Bronchial epithelial cell (primary cell): ENCODE measurements at regions not wholly inside any gene's neighbourhood (a gene's known extent, or its start where the extent isn't known, plus 50 kb on each side); places are given as distances from the start of the nearest gene placed in this dataset.

ENCODE experiments used
- DNase-seq: peaks from one replicate; pipeline ENCODE4 v3.0.0-alpha.2; 2010; ENCODE audit warnings: low read depth
- FAIRE-seq: peaks from 2 replicates; lab custom pipeline; 2011; peaks lifted over from hg19 to GRCh38; lab: Jason Lieb, UNC
- H3K27me3 ChIP-seq: 2 replicates; pipeline ENCODE4 v1.5.1; 2011; ENCODE audit warnings: low read length; ENCODE audit not compliant: control insufficient read depth, insufficient read depth
- H3K36me3 ChIP-seq: 2 replicates; pipeline ENCODE4 v1.5.1; 2011; ENCODE audit warnings: low read length; ENCODE audit not compliant: control insufficient read depth, insufficient read depth
- H3K4me3 ChIP-seq: 2 replicates; pipeline ENCODE4 v1.5.1; 2011; ENCODE audit warnings: mild to moderate bottlenecking, low read depth, low read length, control low read depth
- TF ChIP-seq, protein P1 (sequence below): IDR thresholded peaks from 2 replicates; pipeline ENCODE4 v1.5.1; 2011; ENCODE audit warnings: mild to moderate bottlenecking, moderate library complexity, low read length, control low read depth, inconsistent platforms; ENCODE audit not compliant: insufficient read depth, severe bottlenecking

DNA sequence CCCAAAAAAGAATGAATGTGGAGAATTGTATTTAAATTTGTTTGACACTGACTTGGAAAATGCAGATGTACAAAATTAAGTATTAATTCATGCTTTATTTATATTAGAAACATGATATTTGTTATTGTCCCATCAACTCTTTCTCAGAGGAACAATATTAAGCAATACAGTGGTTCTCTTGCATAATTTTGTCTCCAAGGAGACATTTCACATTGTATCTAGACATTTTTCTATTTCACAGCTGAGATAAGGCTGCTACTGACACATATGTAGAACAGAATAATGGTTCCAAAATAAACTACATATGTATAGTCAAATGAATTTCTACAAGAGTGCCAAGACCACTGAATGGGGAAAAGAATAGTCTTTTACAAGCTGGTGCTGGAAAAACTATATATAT is 427.9 kb upstream of the SPANXN1 start:
- Histone ChIP-seq H3K27me3 (no peaks in the 10 kb centered on the region), H3K36me3 (no peaks in the 10 kb centered on the region), H3K4me3 (no peak overlapping the region)
- TF ChIP-seq, protein P1, sequence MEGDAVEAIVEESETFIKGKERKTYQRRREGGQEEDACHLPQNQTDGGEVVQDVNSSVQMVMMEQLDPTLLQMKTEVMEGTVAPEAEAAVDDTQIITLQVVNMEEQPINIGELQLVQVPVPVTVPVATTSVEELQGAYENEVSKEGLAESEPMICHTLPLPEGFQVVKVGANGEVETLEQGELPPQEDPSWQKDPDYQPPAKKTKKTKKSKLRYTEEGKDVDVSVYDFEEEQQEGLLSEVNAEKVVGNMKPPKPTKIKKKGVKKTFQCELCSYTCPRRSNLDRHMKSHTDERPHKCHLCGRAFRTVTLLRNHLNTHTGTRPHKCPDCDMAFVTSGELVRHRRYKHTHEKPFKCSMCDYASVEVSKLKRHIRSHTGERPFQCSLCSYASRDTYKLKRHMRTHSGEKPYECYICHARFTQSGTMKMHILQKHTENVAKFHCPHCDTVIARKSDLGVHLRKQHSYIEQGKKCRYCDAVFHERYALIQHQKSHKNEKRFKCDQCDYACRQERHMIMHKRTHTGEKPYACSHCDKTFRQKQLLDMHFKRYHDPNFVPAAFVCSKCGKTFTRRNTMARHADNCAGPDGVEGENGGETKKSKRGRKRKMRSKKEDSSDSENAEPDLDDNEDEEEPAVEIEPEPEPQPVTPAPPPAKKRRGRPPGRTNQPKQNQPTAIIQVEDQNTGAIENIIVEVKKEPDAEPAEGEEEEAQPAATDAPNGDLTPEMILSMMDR: no peak
- DNase-seq: peak; percentile 1
- no peak for FAIRE-seq

DNA sequence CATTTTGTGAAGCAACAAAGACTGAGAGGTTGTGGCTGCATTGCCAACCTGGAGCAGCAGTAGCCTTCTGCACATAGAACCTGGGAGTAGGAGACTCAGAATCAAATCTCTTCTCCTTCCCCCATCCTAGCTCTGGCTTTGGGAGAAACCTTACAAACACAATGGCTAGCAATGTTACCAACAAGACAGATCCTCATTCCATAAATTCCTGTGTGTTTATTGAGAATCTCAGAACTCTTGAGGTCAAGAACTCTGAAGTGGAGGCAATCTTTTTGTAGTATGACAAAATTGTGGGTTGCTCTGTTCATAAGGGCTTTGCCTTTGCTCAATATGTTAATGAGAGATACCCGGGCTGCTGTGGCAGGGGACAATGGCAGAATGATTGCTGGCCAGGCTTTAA is 406.7 kb upstream of the SPANXN1 start:
- DNase-seq: no peak
- H3K4me3 ChIP-seq: no peak overlapping the region
- TF ChIP-seq, protein P1: no peak
- FAIRE-seq: no peak
- no peaks in the 10 kb centered on the region for H3K36me3 ChIP-seq
- no peaks in the 10 kb centered on the region for H3K27me3 ChIP-seq

DNA sequence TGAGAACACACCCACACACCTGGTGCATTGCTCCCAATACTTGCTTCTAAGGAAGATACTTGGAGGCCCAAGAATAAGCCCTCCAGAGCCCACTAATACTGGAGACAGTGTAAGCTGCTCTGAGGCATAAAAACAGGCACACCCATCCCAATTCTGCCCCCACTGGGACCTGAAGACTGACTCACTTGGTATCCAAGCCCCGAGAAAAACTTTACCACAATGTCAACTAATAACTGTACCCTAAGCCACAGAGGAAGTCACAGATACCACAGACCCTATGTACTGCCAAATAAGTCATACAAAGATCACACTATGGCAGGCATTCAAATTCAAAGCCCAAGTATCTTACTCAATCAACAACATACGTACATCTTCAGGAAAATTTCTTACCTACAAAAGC is 398.2 kb upstream of the SPANXN1 start:
- H3K36me3 ChIP-seq: no peaks in the 10 kb centered on the region
- H3K27me3 ChIP-seq: no peaks in the 10 kb centered on the region
- FAIRE-seq (no peak), DNase-seq (no peak)
- TF ChIP-seq, protein P1: no peak
- H3K4me3 ChIP-seq: no peak overlapping the region

DNA sequence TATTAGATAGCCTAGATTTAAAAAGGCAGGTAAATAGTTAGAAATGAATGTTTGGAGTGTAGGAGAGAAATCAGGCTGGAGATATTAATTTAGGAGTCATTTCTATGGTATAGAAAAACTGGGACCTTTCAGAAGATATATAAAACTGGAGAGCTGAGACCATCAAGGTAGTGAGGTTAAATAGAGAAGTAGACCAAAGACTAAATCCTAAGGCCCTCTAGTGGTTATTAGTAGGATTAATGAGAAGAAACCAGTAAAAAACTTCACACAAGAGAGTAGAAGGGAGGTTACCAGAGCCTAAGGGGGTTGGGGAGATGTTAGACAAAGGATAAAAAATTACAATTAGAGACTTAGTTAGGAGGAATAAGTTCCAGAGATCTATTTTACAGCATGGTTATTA is 351.0 kb upstream of the SPANXN1 start:
- H3K36me3 ChIP-seq: no peaks in the 10 kb centered on the region
- TF ChIP-seq, protein P1: no peak
- DNase-seq: peak; percentile 0
- no peak for FAIRE-seq
- H3K27me3 ChIP-seq: no peaks in the 10 kb centered on the region
- no peak overlapping the region for H3K4me3 ChIP-seq

DNA sequence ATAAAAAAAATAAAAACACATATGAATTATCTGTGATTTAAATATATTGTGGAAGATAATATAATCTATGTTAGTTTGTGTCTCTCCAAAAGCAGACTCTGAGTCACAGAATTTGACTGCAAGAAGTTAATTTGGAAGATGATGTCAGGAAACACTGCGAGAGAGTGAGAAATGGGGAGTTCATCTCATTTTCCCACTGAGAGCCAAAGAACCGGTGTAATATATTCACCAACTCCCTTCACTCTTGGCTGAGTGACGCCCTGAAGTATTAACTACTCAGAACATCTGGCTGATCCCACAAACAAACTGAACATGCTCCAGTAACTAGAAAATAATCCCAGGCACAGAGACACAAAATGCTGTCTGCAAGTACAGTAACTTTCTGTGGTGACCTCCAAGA is 345.8 kb upstream of the SPANXN1 start:
- H3K4me3 ChIP-seq: no peak overlapping the region
- TF ChIP-seq, protein P1: no peak
- H3K27me3 ChIP-seq: no peaks in the 10 kb centered on the region
- DNase-seq (no peak), FAIRE-seq (no peak)
- H3K36me3 ChIP-seq: no peaks in the 10 kb centered on the region

DNA sequence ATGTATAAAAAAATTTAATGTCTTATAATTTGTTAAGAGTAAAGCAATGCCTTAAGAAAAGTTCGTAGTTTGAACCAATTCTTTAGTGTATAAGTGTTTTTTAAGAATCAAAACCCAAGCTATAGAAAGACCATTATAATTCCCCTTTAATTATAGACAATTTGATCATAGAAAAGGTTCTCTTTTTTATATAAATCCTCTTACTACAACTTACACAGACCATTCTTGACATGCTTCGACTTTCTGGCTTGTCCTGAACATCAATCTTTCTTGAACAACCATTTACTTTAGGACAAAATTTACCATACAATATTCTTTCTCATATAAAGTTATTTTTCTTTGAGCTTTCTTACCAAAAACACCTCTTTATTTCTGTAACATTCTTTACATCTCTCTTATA is 330.5 kb upstream of the SPANXN1 start:
- Histone ChIP-seq H3K4me3 (no peak overlapping the region), H3K27me3 (no peaks in the 10 kb centered on the region), H3K36me3 (no peaks in the 10 kb centered on the region)
- DNase-seq: no peak
- TF ChIP-seq, protein P1: no peak
- FAIRE-seq: no peak
